Mesenteric fat pad (tissue), 1 donor: ENCODE measurements at regions not wholly inside any gene's neighbourhood (a gene's known extent, or its start where the extent isn't known, plus 50 kb on each side); places are given as distances from the start of the nearest gene placed in this dataset.
"Not testable (repeated sequence)": the region's sequence is repeated elsewhere in the genome, so short reads cannot be mapped to it uniquely, and the experiment has no call there.

Experiments
- DNase-seq: peaks from one replicate; pipeline ENCODE4 v3.0.0-alpha.2; 2020; ENCODE audit warnings: low spot score
- donor health status: DM: yes; HTN: yes; CAD: no.

GRCh38 chr20:53677447-53678314, 84.0 kb upstream of the ZNF217 start:
- DNase-seq, result no peak

DNA sequence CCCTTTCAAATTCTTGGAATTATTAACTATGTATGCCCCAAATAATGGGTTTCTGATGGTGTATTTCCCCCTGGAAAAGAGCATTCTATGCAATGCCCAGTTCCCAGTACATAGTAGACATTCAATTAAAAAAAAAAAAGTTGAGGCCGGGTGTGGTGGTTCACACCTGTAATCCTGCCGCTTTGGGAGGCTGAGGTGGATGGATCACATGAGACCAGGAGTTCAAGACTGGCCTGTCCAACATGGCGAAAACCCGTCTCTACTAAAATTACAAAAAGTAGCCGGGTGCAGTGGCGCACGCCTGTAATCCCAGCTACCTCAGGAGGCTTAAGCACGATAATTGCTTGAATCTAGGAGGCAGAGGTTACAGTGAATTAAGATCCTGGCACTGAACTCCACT, 83.3 kb upstream of the ZNF217 start:
- no peak for DNase-seq

DNA sequence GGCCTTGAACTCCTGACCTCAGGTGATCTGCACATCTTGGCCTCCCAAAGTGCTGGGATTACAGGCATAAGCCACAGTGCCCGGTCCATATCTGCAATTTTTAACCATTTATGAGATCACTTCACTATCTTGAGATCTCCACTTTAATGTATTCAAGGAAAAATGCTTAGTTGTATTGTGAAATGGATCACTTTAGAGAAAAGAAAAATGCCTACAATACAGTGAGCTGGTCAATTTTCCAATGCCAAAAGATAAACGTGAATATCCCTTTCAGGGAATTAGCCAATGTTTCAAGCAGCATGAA, 82.8 kb upstream of the ZNF217 start:
- DNase-seq, result no peak

- DNase-seq, result no peak
Observed at GRCh38 chr20:53672484-53673129, 79.0 kb upstream of the ZNF217 start.

DNA sequence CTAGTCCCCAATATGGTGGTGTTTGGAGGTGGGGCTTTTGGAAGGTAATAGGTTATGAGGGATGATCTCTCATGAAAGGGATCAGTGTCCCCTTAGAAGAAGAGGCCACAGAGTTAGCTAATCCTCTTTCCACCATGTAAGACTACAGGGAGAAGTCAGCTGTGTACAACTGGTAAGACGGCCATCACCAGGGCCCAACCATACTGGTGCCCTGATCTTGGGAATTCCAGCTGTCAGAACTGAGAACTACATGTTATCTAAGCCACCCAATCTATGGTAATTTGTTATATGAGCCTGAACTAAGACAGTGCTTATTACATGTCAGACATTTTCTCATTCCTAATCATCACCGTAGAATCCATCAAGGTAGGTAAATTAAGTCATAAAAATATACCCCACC, 77.7 kb upstream of the ZNF217 start:
- DNase-seq, result no peak

- not testable (repeated sequence) for DNase-seq
Observed at GRCh38 chr20:53669517-53670313, 76.1 kb upstream of the ZNF217 start.

GRCh38 chr20:53668992-53669391, 75.4 kb upstream of the ZNF217 start:
- DNase-seq, result no peak

DNA sequence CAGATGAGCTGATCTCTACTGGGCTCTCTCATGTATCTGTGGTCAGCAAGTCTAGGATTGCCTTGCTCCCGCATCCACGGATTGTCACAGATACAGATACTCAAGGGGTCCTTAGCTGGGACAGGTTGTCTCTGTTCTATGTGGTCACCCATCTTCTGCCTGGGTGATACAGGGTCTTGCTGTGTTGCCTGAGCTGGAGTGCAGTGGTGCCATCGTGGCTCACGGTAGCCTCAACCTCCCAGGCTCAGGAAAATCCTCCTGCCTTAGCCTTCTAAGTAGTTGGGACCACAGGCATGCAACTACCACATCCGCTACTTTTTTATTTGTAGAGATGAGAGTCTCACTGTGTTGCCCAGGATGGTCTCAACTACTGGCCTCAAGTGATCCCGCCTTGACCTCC, 72.5 kb upstream of the ZNF217 start:
- DNase-seq, result no peak

GRCh38 chr20:53664121-53664520, 70.5 kb upstream of the ZNF217 start:
- DNase-seq, result no peak

DNA sequence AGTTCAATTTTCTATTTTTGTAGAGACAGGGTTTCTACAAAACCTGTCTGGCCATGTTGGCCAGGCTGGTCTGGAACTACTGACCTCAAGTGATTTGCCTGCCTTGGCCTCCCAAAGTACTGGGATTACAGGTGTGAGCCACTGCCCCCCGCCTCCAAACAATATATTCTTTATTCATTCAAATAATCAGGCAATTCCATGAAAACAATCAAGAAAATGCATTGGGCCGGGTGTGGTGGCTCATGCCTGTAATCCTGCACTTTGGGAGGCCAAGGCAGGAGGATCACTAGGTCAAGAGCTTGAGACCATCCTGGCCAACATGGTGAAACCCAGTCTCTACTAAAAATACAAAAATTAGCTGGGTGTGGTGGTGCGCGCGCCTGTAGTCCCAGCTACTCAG, 69.9 kb upstream of the ZNF217 start:
- DNase-seq, result not testable (repeated sequence)

DNA sequence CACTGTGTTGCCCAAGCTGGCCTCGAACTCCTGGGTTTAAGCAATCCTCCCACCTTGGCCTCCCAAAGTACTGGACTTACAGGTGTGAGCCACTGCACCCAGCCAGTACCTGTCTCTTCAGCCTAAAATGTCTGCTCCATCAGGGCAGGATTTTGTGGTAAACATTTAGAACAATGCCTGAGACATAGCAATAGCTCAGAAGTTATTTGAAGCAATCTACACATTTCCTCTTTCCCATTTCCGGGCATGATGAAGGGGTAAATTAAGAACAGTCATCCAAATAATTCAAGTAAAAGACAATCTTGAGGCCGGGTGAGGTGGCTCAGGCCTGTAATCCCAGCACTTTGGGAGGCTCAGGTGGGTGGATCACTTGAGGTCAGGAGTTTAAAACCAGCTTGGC, 69.0 kb upstream of the ZNF217 start:
- DNase-seq, result no peak

- DNase-seq, result no peak
Observed at GRCh38 chr20:53660947-53661381, 67.3 kb upstream of the ZNF217 start.

GRCh38 chr20:53660078-53660909, 66.7 kb upstream of the ZNF217 start:
- DNase-seq, result no peak

DNA sequence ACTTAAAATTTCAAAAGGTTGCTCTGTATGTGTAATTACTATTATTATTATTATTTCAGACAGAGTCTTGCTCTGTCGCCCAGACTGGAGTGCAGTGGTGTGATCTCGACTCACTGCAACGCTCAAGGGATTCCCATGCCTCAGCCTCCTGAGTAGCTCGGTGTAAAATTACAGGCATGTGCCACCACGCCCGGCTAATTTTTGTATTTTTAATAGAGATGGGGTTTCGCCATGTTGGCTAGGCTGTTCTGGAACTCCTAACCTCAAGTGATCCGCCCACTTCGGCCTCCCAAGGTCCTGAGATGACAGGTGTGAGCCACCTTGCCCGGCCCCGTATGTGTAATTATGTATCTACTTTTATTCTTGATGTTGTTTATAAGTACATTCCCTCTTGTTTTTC, 65.3 kb upstream of the ZNF217 start:
- no peak for DNase-seq

GRCh38 chr20:53658322-53658721, 64.7 kb upstream of the ZNF217 start:
- DNase-seq, result no peak

DNA sequence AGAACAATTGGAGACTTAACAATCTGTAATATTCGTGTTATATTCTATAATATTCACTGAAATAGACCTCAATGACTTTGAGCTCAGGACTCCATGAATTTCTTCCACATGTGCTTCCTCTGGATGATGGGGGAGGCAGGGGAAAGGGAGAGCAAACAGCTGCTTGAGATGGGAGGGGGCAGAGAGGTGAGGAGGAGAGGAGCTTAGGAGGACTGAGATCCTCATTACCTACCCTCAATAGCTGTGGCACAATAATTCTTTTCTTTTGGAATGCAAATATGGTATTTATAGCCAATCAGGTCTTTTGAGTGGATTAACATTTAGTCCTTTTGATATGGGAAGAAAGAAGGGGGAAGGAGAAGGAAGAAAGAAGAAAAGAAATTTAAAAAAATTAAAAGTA, 64.1 kb upstream of the ZNF217 start:
- no peak for DNase-seq

DNA sequence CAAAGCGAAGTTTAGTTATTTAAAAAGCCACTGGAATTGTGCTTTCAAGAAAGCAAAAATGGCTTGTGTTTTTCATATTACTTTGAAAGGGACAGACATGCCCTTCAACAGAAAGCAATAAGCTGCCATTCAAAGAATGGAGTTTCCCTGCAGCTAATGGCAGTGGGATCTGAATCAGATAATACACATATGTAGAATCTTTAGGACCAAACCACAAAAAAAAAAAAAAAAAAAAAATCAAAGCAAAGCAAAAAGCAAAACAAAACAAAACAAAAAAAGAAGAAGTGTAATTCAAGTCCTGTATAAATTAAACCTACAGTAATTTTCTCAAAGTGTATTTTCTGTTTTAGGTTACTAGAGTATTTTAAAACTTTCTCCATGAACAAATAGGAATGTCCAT, 63.6 kb upstream of the ZNF217 start:
- DNase-seq, result no peak

DNA sequence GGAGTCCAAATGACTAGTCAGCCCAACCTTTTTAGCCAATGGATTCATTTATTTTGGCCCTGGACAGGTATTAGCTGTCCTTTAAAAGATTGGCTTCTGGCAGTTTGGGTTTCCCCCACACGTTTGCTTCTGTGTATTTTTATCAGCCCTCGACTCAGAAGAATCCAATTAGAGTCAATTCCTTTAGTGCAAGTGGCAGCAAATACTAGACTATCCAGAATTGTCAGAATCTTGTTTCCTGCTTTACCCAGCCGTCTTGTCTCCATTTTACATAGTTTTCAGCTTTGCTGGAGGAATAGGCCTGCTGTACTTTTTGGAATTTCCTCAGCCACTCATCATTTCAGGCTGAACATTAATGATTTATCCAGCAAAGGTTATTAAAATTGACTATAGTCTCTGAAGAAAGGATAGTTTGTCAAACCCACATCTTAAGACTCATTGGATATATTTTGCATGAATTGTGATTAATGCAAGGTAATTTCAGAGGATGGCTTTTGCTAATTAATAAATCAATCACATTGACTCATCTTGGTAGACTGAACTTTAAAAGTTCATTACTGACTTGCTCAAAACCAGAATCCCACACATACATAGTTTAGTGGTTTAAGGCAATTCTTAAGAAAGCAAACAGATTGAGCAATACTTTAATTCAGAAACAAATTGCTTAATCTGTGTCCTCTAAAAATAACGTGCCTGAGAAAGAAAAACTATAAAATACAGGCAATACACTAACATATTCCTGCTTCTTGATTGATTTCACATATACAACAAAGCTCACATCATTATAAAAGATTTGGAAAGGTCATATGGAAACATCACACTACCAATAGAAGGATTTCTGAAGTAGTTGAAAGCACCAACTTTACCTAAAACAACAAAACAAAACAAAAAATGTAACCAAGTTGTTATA, 62.9 kb upstream of the ZNF217 start:
- DNase-seq, result no peak

- DNase-seq, result no peak
Observed at GRCh38 chr20:53655625-53656292, 62.1 kb upstream of the ZNF217 start.
